Muscle of leg (tissue), 3 donors: ENCODE measurements at regions not wholly inside any gene's neighbourhood (a gene's known extent, or its start where the extent isn't known, plus 50 kb on each side); places are given as distances from the start of the nearest gene placed in this dataset.

Experiments
- DNase-seq: peaks from one replicate; pipeline ENCODE4 v3.0.0; 2013
- H3K27ac ChIP-seq: one replicate; pipeline ENCODE4 v1.5.1; 2013; ENCODE audit warnings: mild to moderate bottlenecking, low read length, control low read depth
- H3K27me3 ChIP-seq: one replicate; pipeline ENCODE4 v1.6.1; 2013; ENCODE audit warnings: low read length; ENCODE audit not compliant: control insufficient read depth, insufficient read depth
- H3K36me3 ChIP-seq: one replicate; pipeline ENCODE4 v1.6.1; 2013; ENCODE audit warnings: low read length; ENCODE audit not compliant: control insufficient read depth, insufficient read depth
- H3K4me1 ChIP-seq: one replicate; pipeline ENCODE4 v1.6.1; 2013; ENCODE audit warnings: low read length; ENCODE audit not compliant: control insufficient read depth, insufficient read depth
- H3K4me3 ChIP-seq: one replicate; pipeline ENCODE4 v1.5.1; 2013; ENCODE audit warnings: low read length, control low read depth
- H3K9me3 ChIP-seq: replicated peaks from 2 replicates; pipeline ENCODE4 v1.6.1; 2013; ENCODE audit warnings: low read depth, low read length; ENCODE audit not compliant: control insufficient read depth
- WGBS: methylation state at CpG from one replicate; pipeline ENCODE4 v1.1.5; 2013; ENCODE audit warnings: missing lambda C conversion rate; ENCODE audit not compliant: insufficient coverage; 5-methylcytosine and 5-hydroxymethylcytosine counted together

- no peak for DNase-seq
Observed at GRCh38 chr20:10837901-10838300, 164.1 kb upstream of the JAG1 start.

DNA sequence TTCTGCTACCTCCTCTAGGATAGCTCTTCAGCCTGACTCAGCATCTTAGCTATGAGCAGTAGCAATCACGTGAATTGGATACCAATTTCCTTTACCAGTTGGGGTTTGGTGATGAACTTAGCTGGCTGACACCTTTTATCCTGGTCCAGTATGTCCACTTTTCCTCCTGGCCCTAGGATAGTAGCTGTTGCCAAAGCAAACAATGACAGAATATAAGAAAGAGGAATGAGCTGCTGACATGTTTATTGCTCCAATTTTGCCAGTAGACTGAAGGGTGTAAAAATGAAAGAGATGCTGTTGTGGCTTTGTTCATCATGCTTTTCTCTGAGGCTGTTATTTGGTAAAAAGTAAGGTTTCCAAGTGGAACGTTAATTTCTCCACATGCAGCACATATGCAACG is 168.3 kb upstream of the JAG1 start:
- Histone ChIP-seq H3K27me3 (no peaks in the 10 kb centered on the region), H3K4me1 (no peaks in the 10 kb centered on the region), H3K9me3 (no peaks in the 10 kb centered on the region), H3K27ac (no peak overlapping the region), H3K36me3 (no peaks in the 10 kb centered on the region), H3K4me3 (no peak overlapping the region)
- DNase-seq, result peak; percentile 23
- no CpG with 5 or more reads among the region's 3 CpGs for WGBS

More at GRCh38 chr20:10837901-10838300, 164.1 kb upstream of the JAG1 start:
- no peak overlapping the region for H3K4me3 ChIP-seq
- no peaks in the 10 kb centered on the region for H3K27me3 ChIP-seq
- no peaks in the 10 kb centered on the region for H3K36me3 ChIP-seq
- no peak overlapping the region for H3K27ac ChIP-seq
- no peaks in the 10 kb centered on the region for H3K4me1 ChIP-seq
- H3K9me3 ChIP-seq, result no peaks in the 10 kb centered on the region

- DNase-seq, result peak; percentile 83
- no peak overlapping the region for H3K4me3 ChIP-seq
- peak overlapping the region; percentile 57 for H3K27ac ChIP-seq
- no peaks in the 10 kb centered on the region for H3K4me1 ChIP-seq
- 29% methylated on average over 4 of the region's 5 CpGs for WGBS
- no peaks in the 10 kb centered on the region for H3K27me3 ChIP-seq
- H3K9me3 ChIP-seq, result no peaks in the 10 kb centered on the region
- no peaks in the 10 kb centered on the region for H3K36me3 ChIP-seq
Observed at GRCh38 chr20:10843146-10843711, 169.4 kb upstream of the JAG1 start.

DNA sequence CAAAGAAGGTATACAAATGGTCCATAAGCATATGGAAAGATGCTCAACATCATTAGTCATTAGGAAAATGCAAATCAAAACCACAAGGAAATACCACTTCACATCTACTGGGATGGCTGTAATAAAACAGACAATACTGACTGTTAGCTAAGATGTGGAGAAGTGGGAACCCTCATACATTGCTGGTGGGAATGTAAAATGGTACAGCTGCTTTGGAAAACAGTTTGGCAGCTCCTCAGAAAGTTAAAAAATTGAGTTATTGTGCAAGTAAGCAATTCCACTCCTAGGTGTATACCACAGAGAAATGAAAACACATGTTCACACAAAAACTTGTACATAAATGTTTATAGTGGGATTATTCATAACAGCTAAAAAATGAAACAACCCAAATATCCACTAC is 173.0 kb upstream of the JAG1 start:
- Histone ChIP-seq H3K4me3 (no peak overlapping the region), H3K36me3 (no peaks in the 10 kb centered on the region), H3K9me3 (no peaks in the 10 kb centered on the region), H3K4me1 (peaks cover 3% of the 10 kb centered on the region), H3K27ac (no peak overlapping the region), H3K27me3 (no peaks in the 10 kb centered on the region)
- DNase-seq, result no peak

DNA sequence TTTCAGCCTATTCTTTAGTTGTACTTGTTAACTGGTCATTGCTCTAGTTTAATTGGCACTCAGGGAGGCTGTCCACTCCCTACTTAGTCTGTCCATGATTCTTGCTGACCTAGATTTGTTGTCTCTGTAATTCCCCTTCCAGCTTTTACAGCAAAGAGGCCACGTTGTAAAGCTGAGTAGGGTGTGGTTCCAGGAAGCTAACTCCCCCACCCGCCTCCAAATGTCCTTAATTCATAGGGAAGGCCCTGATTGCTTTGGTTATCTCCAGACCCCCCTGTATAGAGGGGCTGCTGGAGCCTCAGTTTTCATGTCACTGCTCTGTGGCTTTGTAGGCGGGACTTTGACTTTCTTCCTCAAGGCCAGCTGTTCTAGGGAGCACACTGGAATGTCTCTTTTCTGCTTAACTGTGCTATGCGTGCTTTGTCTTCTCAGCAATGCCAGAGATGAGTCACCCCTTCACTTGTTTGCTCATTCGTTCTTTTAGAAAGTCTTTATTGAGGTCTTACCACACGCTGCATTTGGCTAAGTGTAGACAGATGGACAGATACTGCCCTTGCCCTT is 175.1 kb upstream of the JAG1 start:
- Histone ChIP-seq H3K36me3 (no peaks in the 10 kb centered on the region), H3K4me3 (no peak overlapping the region), H3K27ac (peak overlapping the region; percentile 70), H3K27me3 (no peaks in the 10 kb centered on the region), H3K4me1 (peaks cover 6% of the 10 kb centered on the region), H3K9me3 (no peaks in the 10 kb centered on the region)
- 24% methylated on average over 4 of the region's 6 CpGs for WGBS
- peak; percentile 89 for DNase-seq

DNA sequence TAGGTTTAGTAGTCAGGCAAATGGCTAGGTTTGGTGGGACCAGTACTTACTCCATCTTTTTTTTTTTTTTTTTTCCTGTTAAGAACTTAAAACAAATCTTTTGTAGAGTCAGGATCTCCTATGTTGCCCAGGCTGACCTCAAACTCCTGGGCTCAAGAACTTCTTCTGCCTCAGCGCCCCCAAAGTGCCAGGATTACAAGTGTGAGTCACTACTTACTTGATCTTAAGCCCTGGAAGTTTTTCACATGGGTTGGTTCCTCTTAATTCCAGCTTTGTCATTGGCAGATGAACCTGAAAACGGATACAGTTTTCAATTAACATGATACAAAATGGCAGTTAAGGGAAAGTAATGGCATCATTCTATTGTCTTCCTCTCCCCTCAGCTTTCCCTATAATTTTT is 179.4 kb upstream of the JAG1 start:
- Histone ChIP-seq H3K27me3 (no peaks in the 10 kb centered on the region), H3K4me1 (peaks cover 20% of the 10 kb centered on the region), H3K4me3 (no peak overlapping the region), H3K36me3 (no peaks in the 10 kb centered on the region), H3K9me3 (no peaks in the 10 kb centered on the region), H3K27ac (no peak overlapping the region)
- DNase-seq, result no peak
- WGBS, result 90% methylated on average over 1 of the region's 2 CpGs

DNA sequence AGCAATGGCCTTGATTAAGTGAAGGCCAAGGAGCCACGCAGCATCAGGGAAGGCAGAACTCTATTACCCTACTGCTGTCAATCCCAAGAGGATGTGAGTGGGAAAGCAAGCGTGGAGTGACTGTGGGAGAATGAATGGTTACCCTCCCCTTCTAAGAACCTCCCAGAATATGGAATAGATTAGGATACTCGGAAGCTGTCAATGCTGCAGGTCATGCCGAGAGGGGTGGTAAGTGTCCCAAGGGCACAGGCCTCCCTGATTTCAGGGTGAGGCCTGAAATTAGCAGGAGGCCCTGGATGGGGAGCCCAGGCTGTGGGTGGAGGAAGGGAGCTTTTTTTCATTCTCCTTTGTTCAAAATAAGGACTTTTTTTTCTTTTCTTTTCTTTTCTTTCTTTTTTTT is 179.9 kb upstream of the JAG1 start:
- no CpG with 5 or more reads among the region's 4 CpGs for whole genome bisulfite sequencing
- peak; percentile 59 for DNase-seq
- H3K27me3 ChIP-seq, result no peaks in the 10 kb centered on the region
- H3K36me3 ChIP-seq, result no peaks in the 10 kb centered on the region
- no peak overlapping the region for H3K4me3 ChIP-seq
- H3K4me1 ChIP-seq, result peaks cover 20% of the 10 kb centered on the region
- H3K9me3 ChIP-seq, result no peaks in the 10 kb centered on the region
- peak overlapping the region; percentile 4 for H3K27ac ChIP-seq

DNA sequence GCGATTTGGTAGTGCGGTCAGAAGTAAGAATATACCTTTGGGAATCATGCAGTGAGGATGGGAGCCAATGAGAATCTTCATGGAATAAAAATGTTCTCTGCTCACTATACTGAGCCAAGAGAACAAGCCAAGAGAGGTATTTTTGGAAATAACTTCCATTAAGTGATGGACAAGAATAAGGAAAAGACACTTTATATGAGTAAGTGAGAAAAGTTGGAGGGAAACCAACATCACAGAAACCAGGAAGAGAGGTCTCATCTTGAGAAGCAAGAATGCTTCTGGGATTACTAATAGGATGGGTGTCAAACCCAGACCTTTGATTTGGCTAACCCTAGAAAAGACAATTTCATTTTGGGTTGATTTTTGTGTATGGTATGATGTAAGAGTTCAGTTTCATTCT is 181.2 kb upstream of the JAG1 start:
- Histone ChIP-seq H3K4me1 (peaks cover 17% of the 10 kb centered on the region), H3K9me3 (no peaks in the 10 kb centered on the region), H3K27ac (no peak overlapping the region), H3K27me3 (no peaks in the 10 kb centered on the region), H3K36me3 (no peaks in the 10 kb centered on the region), H3K4me3 (no peak overlapping the region)
- DNase-seq, result peak; percentile 81
- whole genome bisulfite sequencing, result 30% methylated on average over 2 of the region's 2 CpGs

DNA sequence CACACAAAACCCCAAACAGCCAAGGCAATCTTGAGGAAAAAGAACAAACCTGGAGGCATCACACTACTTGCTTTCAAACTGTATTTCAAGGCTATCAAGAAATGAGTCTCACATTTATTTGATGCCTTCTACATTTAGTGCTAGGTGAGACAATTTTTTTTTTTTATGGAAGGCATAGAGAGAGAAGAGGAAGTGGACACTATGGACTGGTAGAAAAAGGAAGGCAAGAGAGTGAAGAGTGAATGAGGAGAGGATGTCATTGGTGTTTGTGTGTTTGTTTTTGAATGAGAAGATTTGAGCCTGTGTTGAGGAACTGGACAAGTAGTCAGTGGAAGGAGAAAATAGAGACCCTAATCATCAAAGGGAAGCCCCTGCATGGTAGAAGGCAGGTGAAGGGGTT is 182.0 kb upstream of the JAG1 start:
- peaks cover 17% of the 10 kb centered on the region for H3K4me1 ChIP-seq
- no peak overlapping the region for H3K4me3 ChIP-seq
- no peak for DNase-seq
- H3K27me3 ChIP-seq, result no peaks in the 10 kb centered on the region
- H3K27ac ChIP-seq, result no peak overlapping the region
- H3K36me3 ChIP-seq, result no peaks in the 10 kb centered on the region
- H3K9me3 ChIP-seq, result no peaks in the 10 kb centered on the region

- DNase-seq, result peak; percentile 43
- Histone ChIP-seq H3K27ac (no peak overlapping the region), H3K9me3 (no peaks in the 10 kb centered on the region), H3K4me3 (no peak overlapping the region), H3K36me3 (no peaks in the 10 kb centered on the region), H3K27me3 (no peaks in the 10 kb centered on the region), H3K4me1 (peaks cover 17% of the 10 kb centered on the region)
- no CpG with 5 or more reads among the region's 1 CpG for WGBS
Observed at GRCh38 chr20:10856237-10857015, 182.6 kb upstream of the JAG1 start.
